HCT116 (cell line): ENCODE measurements at regions not wholly inside any gene's neighbourhood (a gene's known extent, or its start where the extent isn't known, plus 50 kb on each side); places are given as distances from the start of the nearest gene placed in this dataset.

Experiments used
- ATAC-seq: fragments of 200-7000 bp; cut with Tn5 transposase; 2 replicates; pipeline ENCODE4 v1.9.1; 2020; ENCODE audit warnings: mild to moderate bottlenecking, moderate library complexity
- BruUV-seq: library from RNA; stranded (reverse); fragments of 400-500 nt; replicated peaks from 2 replicates; lab custom pipeline; 2021; lab: Mats Ljungman, UMichigan
- CTCF ChIA-PET: fragments of 300-600 bp; sonication (Branson Sonifier 250); formaldehyde crosslinking; loops from one replicate; lab custom pipeline; 2021; ENCODE audit warnings: antibody characterized with exemption; lab: Charles Lee
- POLR2A ChIA-PET: fragments of 300-600, 350-600 bp; sonication (Branson Sonifier 250); formaldehyde crosslinking; loops from one replicate; lab custom pipeline; 2021; ENCODE audit warnings: antibody characterized with exemption; lab: Charles Lee
- RAD21 ChIA-PET, 2 experiments: fragments of 300-600 bp; sonication (Branson Sonifier 250); formaldehyde crosslinking; loops; one replicate each; lab custom pipeline; 2023; ENCODE audit warnings: low total read pairs in 2 of 2; ENCODE audit not compliant: uncharacterized antibody in 2 of 2, unreplicated experiment in 2 of 2, low non-redundant PET in 1 of 2; lab: Charles Lee
- DNase-seq: peaks from one replicate; pipeline ENCODE4 v3.0.0-alpha.2; 2010; ENCODE audit warnings: low read depth, low spot score
- H2AFZ ChIP-seq: fragments of 200-600 bp; shearing (Covaris generic), sonication (generic); 2 replicates; pipeline ENCODE4 v1.6.1; 2017; ENCODE audit warnings: low read depth, mixed run types, mixed read lengths, antibody characterized with exemption, low read length; ENCODE audit not compliant: poor library complexity, severe bottlenecking
- H3K27ac ChIP-seq: 2 replicates; pipeline ENCODE4 v1.5.1; 2012; ENCODE audit warnings: low read depth, low read length
- H3K27me3 ChIP-seq: fragments of 200-600 bp; sonication (generic); 2 replicates; pipeline ENCODE4 v1.6.1; 2016; ENCODE audit warnings: mixed run types, low read length, mixed read lengths; ENCODE audit not compliant: insufficient read depth
- H3K36me3 ChIP-seq, 2 experiments: fragments of 200-500 bp in 1 of 2; fragments of 200-600 bp in 1 of 2; sonication (Bioruptor generic) in 1 of 2; sonication (generic) in 1 of 2; 2 replicates each; pipeline versions ENCODE4 v1.5.1 to v1.6.1; 2014 to 2016; ENCODE audit warnings: low read length in 2 of 2, inconsistent platforms in 1 of 2, mixed read lengths in 1 of 2, mixed run types in 1 of 2; ENCODE audit not compliant: insufficient read depth in 2 of 2, control insufficient read depth in 1 of 2
- H3K4me1 ChIP-seq, 2 experiments: fragments of 200-600 bp in 1 of 2; sonication (generic) in 1 of 2; 2 replicates each; pipeline versions ENCODE4 v1.5.1 to v1.6.1; 2012 to 2017; ENCODE audit warnings: low read length in 2 of 2, inconsistent platforms in 1 of 2, mild to moderate bottlenecking in 1 of 2, mixed read lengths in 1 of 2, mixed run types in 1 of 2, moderate library complexity in 1 of 2; ENCODE audit not compliant: insufficient read depth in 2 of 2, control insufficient read depth in 1 of 2
- H3K4me2 ChIP-seq: fragments of 200-600 bp; sonication (generic); 2 replicates; pipeline ENCODE4 v1.6.1; 2017; ENCODE audit warnings: mixed run types, low read length, mixed read lengths
- H3K4me3 ChIP-seq, 2 experiments: fragments of 200-600 bp in 1 of 2; sonication (generic) in 1 of 2; replicated peaks in 1 of 2; 2 replicates each; pipeline ENCODE4 v1.5.1; 2011 to 2016; ENCODE audit warnings: low read length in 2 of 2, control low read depth in 1 of 2, low read depth in 1 of 2, mild to moderate bottlenecking in 1 of 2, mixed read lengths in 1 of 2, mixed run types in 1 of 2
- H3K79me2 ChIP-seq: fragments of 200-600 bp; sonication (generic); 2 replicates; pipeline ENCODE4 v1.6.1; 2017; ENCODE audit warnings: mild to moderate bottlenecking, mixed run types, low read length, moderate library complexity, mixed read lengths; ENCODE audit not compliant: insufficient read depth
- H3K9ac ChIP-seq: fragments of 200-600 bp; sonication (generic); 2 replicates; pipeline ENCODE4 v1.6.1; 2016; ENCODE audit warnings: low read length, mixed read lengths
- H3K9me2 ChIP-seq: fragments of 200-600 bp; sonication (generic), shearing (Covaris generic); 2 replicates; pipeline ENCODE4 v1.6.1; 2017; ENCODE audit warnings: mixed run types, mild to moderate bottlenecking, moderate library complexity; ENCODE audit not compliant: insufficient read depth
- H3K9me3 ChIP-seq, 2 experiments: fragments of 200-500 bp in 1 of 2; fragments of 200-600 bp in 1 of 2; sonication (Bioruptor generic) in 1 of 2; sonication (generic) in 1 of 2; 2 replicates each; pipeline ENCODE4 v1.6.1; 2014 to 2017; ENCODE audit warnings: low read length in 2 of 2, mixed read lengths in 2 of 2, inconsistent platforms in 1 of 2, low read depth in 1 of 2, mild to moderate bottlenecking in 1 of 2, mixed run types in 1 of 2, moderate library complexity in 1 of 2; ENCODE audit not compliant: control insufficient read depth in 1 of 2, insufficient read depth in 1 of 2
- H4K20me1 ChIP-seq: fragments of 200-600 bp; sonication (generic), shearing (Covaris generic); 2 replicates; pipeline ENCODE4 v1.6.1; 2017; ENCODE audit warnings: mixed run types, mild to moderate bottlenecking, moderate library complexity; ENCODE audit not compliant: insufficient read depth
- CEBPB ChIP-seq: IDR thresholded peaks from 2 replicates; pipeline ENCODE4 v1.6.1; 2012; ENCODE audit warnings: low read depth
- EGR1 ChIP-seq: IDR thresholded peaks from 2 replicates; pipeline ENCODE4 v1.6.1; 2012; ENCODE audit warnings: low read depth
- ELF1 ChIP-seq: IDR thresholded peaks from 2 replicates; pipeline ENCODE4 v1.6.1; 2012; ENCODE audit warnings: low read depth, borderline replicate concordance
- EZH2 ChIP-seq: fragments of 200-600 bp; sonication (generic); IDR thresholded peaks from 2 replicates; pipeline ENCODE4 v1.6.1; 2017; ENCODE audit warnings: antibody characterized with exemption, mixed run types
- EZH2phosphoT487 ChIP-seq: fragments of 200-600 bp; IDR thresholded peaks from 2 replicates; pipeline ENCODE4 v1.6.1; 2018; ENCODE audit warnings: antibody characterized with exemption, borderline replicate concordance
- FOSL1 ChIP-seq: IDR thresholded peaks from 2 replicates; pipeline ENCODE4 v1.6.1; 2012; ENCODE audit warnings: low read depth
- JUND ChIP-seq: IDR thresholded peaks from 2 replicates; pipeline ENCODE4 v1.6.1; 2012
- POLR2A ChIP-seq: IDR thresholded peaks from 2 replicates; pipeline ENCODE4 v1.7.0; 2011; ENCODE audit warnings: borderline replicate concordance; ENCODE audit not compliant: insufficient read depth, insufficient read length; ENCODE audit errors: extremely low read depth
- POLR2AphosphoS5 ChIP-seq: IDR thresholded peaks from 2 replicates; pipeline ENCODE4 v1.6.1; 2011; ENCODE audit warnings: mild to moderate bottlenecking, low read depth, low read length, moderate library complexity
- RAD21 ChIP-seq: IDR thresholded peaks from 2 replicates; pipeline ENCODE4 v1.6.1; 2012; ENCODE audit warnings: low read depth, mild to moderate bottlenecking
- SIN3A ChIP-seq: IDR thresholded peaks from 2 replicates; pipeline ENCODE4 v1.6.1; 2012; ENCODE audit warnings: low read depth
- TCF7L2 ChIP-seq: IDR thresholded peaks from 2 replicates; pipeline ENCODE4 v1.7.0; 2011; ENCODE audit warnings: borderline replicate concordance, inconsistent platforms; ENCODE audit not compliant: insufficient read depth, insufficient read length; ENCODE audit errors: extremely low read depth
- YY1 ChIP-seq: IDR thresholded peaks from 2 replicates; pipeline ENCODE4 v1.6.1; 2011; ENCODE audit warnings: low read length, low read depth, moderate library complexity, mild to moderate bottlenecking; ENCODE audit not compliant: insufficient replicate concordance; ENCODE audit errors: extremely low read depth
- ZFX ChIP-seq: fragments of 450-650 bp; IDR thresholded peaks from 2 replicates; pipeline ENCODE4 v1.6.1; 2017
- ZNF274 ChIP-seq: fragments of 200-500 bp; sonication (Bioruptor generic); IDR thresholded peaks from 2 replicates; pipeline ENCODE4 v1.6.1; 2014; ENCODE audit warnings: mild to moderate bottlenecking, low read depth, low read length, inconsistent platforms
- intact Hi-C: fragments of 100-400 bp; cut with micrococcal nuclease; formaldehyde crosslinking; loops from 2 replicates; pipeline ENCODE4 v1.10.0; 2022
- TF ChIP-seq, protein P1 (sequence below): IDR thresholded peaks from 2 replicates; pipeline ENCODE4 v1.6.1; 2012
- TF ChIP-seq, protein P2 (sequence below): IDR thresholded peaks from 2 replicates; pipeline ENCODE4 v1.6.1; 2012
- TF ChIP-seq, protein P3 (sequence below): IDR thresholded peaks from 2 replicates; pipeline ENCODE4 v1.6.1; 2012; ENCODE audit warnings: low read depth
- TF ChIP-seq, protein P4 (sequence below), 3 experiments: fragments of 200-600 bp in 1 of 3; sonication (generic) in 1 of 3; IDR thresholded peaks in 2 of 3; conservative IDR thresholded peaks in 1 of 3; 2 replicates each; pipeline ENCODE4 v1.5.1; 2012 to 2017; ENCODE audit warnings: low read depth in 2 of 3, low read length in 2 of 3, antibody characterized with exemption in 1 of 3, borderline replicate concordance in 1 of 3, control low read depth in 1 of 3, mild to moderate bottlenecking in 1 of 3, mixed read lengths in 1 of 3, mixed run types in 1 of 3, moderate library complexity in 1 of 3; ENCODE audit not compliant: insufficient read depth in 1 of 3

DNA sequence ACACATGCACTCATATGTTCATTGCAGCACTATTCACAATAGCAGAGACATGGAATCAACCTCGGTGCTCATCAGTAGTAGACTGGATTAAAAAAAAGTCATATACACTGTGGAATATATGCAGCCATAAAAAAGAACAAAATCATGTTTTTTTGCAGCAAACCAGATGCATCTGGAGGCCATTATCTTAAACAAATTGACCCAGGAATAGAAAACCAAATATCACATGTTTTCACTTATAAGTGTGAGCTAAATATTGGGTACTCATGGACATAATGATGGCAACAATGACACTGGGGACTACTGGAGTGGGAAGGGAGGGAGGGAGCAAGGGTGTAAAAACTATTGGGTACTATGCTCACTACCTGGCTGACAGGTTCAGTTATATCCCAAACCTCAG lies 792.6 kb downstream of the EPHA4 start:
- H3K4me2 ChIP-seq: no peak overlapping the region
- POLR2A ChIA-PET: no interaction called here
- intact Hi-C loops: no loop called here
- TF ChIP-seq SIN3A (no peak), TCF7L2 (no peak), FOSL1 (no peak), CEBPB (no peak), YY1 (no peak), ZFX (no peak), POLR2AphosphoS5 (no peak), EZH2 (no peak), JUND (no peak), POLR2A (no peak), RAD21 (no peak), EGR1 (no peak), ELF1 (no peak), ZNF274 (no peak), EZH2phosphoT487 (no peak)
- TF ChIP-seq, protein P1, sequence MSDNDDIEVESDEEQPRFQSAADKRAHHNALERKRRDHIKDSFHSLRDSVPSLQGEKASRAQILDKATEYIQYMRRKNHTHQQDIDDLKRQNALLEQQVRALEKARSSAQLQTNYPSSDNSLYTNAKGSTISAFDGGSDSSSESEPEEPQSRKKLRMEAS: no peak
- TF ChIP-seq, protein P2, sequence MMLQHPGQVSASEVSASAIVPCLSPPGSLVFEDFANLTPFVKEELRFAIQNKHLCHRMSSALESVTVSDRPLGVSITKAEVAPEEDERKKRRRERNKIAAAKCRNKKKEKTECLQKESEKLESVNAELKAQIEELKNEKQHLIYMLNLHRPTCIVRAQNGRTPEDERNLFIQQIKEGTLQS: no peak
- TF ChIP-seq, protein P3, sequence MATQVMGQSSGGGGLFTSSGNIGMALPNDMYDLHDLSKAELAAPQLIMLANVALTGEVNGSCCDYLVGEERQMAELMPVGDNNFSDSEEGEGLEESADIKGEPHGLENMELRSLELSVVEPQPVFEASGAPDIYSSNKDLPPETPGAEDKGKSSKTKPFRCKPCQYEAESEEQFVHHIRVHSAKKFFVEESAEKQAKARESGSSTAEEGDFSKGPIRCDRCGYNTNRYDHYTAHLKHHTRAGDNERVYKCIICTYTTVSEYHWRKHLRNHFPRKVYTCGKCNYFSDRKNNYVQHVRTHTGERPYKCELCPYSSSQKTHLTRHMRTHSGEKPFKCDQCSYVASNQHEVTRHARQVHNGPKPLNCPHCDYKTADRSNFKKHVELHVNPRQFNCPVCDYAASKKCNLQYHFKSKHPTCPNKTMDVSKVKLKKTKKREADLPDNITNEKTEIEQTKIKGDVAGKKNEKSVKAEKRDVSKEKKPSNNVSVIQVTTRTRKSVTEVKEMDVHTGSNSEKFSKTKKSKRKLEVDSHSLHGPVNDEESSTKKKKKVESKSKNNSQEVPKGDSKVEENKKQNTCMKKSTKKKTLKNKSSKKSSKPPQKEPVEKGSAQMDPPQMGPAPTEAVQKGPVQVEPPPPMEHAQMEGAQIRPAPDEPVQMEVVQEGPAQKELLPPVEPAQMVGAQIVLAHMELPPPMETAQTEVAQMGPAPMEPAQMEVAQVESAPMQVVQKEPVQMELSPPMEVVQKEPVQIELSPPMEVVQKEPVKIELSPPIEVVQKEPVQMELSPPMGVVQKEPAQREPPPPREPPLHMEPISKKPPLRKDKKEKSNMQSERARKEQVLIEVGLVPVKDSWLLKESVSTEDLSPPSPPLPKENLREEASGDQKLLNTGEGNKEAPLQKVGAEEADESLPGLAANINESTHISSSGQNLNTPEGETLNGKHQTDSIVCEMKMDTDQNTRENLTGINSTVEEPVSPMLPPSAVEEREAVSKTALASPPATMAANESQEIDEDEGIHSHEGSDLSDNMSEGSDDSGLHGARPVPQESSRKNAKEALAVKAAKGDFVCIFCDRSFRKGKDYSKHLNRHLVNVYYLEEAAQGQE: no peak
- TF ChIP-seq, protein P4, sequence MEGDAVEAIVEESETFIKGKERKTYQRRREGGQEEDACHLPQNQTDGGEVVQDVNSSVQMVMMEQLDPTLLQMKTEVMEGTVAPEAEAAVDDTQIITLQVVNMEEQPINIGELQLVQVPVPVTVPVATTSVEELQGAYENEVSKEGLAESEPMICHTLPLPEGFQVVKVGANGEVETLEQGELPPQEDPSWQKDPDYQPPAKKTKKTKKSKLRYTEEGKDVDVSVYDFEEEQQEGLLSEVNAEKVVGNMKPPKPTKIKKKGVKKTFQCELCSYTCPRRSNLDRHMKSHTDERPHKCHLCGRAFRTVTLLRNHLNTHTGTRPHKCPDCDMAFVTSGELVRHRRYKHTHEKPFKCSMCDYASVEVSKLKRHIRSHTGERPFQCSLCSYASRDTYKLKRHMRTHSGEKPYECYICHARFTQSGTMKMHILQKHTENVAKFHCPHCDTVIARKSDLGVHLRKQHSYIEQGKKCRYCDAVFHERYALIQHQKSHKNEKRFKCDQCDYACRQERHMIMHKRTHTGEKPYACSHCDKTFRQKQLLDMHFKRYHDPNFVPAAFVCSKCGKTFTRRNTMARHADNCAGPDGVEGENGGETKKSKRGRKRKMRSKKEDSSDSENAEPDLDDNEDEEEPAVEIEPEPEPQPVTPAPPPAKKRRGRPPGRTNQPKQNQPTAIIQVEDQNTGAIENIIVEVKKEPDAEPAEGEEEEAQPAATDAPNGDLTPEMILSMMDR (IDR thresholded peaks at IDR 0.05 in 2 of 3, conservative IDR thresholded peaks at IDR 0.05 in 1 of 3; ENCODE audit: borderline replicate concordance in 1 of 3, insufficient read depth in 1 of 3, low read depth in 2 of 3, low read length in 2 of 3): no peak
- H3K4me3 ChIP-seq: no peak overlapping the region
- H3K9me2 ChIP-seq: no peaks in the 10 kb centered on the region
- H3K27me3 ChIP-seq: no peaks in the 10 kb centered on the region
- no peak for ATAC-seq
- no peaks in the 10 kb centered on the region for H3K36me3 ChIP-seq
- no peaks in the 10 kb centered on the region for H3K9me3 ChIP-seq
- H3K9ac ChIP-seq: no peak overlapping the region
- no peaks in the 10 kb centered on the region for H4K20me1 ChIP-seq
- no TSS peak for BruUV-seq
- no peaks in the 10 kb centered on the region for H3K79me2 ChIP-seq
- H3K27ac ChIP-seq: no peak overlapping the region
- H2AFZ ChIP-seq: no peak overlapping the region
- H3K4me1 ChIP-seq: no peaks in the 10 kb centered on the region
- RAD21 ChIA-PET: no interaction called here
- DNase-seq: no peak
- CTCF ChIA-PET: no interaction called here
